ENCODE measurements at regions not wholly inside any gene's neighbourhood (a gene's known extent, or its start where the extent isn't known, plus 50 kb on each side); places are given as distances from the start of the nearest gene placed in this dataset.

DNA sequence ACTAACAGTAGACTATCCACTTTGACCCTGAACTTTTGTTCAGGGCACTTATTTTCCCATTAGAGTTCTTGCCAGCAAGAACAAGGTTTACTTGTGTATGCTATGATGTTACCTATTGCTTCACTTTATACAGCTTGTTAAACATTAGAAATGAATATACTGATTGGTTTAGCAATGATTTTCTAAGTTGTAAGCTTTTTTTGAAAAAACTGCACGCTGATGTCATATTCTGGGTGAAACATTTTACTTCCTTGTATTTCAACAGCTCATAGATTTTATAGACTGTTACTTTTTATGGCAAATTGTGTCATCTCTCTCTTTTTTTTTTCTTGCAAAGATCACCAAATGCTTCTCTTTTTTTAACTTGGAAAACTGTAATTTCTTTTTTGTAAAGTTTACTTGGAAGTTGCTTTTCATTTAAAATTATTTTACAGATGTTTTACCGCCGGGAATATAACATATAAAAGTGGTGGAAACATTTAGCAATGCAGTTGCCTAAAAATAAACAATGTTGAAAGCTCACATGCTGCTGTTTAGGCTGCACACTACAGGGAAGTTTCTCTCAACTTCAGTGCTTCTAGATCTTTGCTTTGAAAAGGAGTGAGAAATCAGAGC lies 215.3 kb upstream of the NFIA start:
- H2BK5ac ChIP-seq (ENCODE audit: low read depth, low read length, poor library complexity, severe bottlenecking) = no peak overlapping the region
- H2BK120ac ChIP-seq (ENCODE audit: low read depth, low read length) = no peak overlapping the region
- no peak overlapping the region for H3K4me2 ChIP-seq (ENCODE audit: low read length, poor library complexity, severe bottlenecking)
- H3K14ac ChIP-seq (ENCODE audit: low read length in 2 of 2) = no peak overlapping the region
- H3K9me3 ChIP-seq (ENCODE audit: control insufficient read depth, low read length) = no peaks in the 10 kb centered on the region
- peaks cover 0 to 5% of the 10 kb centered on the region in 2 experiments for H3K27me3 ChIP-seq (ENCODE audit: control insufficient read depth in 1 of 2, insufficient read depth in 1 of 2, low read length in 2 of 2)
- no peak overlapping the region for H3K27ac ChIP-seq (ENCODE audit: low read length, poor library complexity, severe bottlenecking)
- no peak overlapping the region for H3K4me3 ChIP-seq (ENCODE audit: insufficient read depth in 1 of 2, low read depth in 1 of 2, low read length in 2 of 2)
- H2BK12ac ChIP-seq (ENCODE audit: low read length in 2 of 2) = no peak overlapping the region
- no peak overlapping the region for H3K9ac ChIP-seq (ENCODE audit: low read length)
- no peak overlapping the region for H2AK5ac ChIP-seq (ENCODE audit: low read length, severe bottlenecking)
- no peaks in the 10 kb centered on the region for H3K4me1 ChIP-seq (ENCODE audit: control insufficient read depth, insufficient read depth, low read depth, low read length)
- no peak overlapping the region for H4K8ac ChIP-seq (ENCODE audit: low read length)
- H3K36me3 ChIP-seq (ENCODE audit: control insufficient read depth in 1 of 2, insufficient read depth in 2 of 2, low read depth in 1 of 2, low read length in 2 of 2) = no peaks in the 10 kb centered on the region
- no peak overlapping the region for H3K18ac ChIP-seq (ENCODE audit: low read depth in 1 of 2, low read length in 2 of 2)
- no peak for DNase-seq
- H4K91ac ChIP-seq (ENCODE audit: low read length) = no peak overlapping the region
- no peak overlapping the region for H2AFZ ChIP-seq (ENCODE audit: low read depth, low read length)
- no peak overlapping the region for H3K23ac ChIP-seq (ENCODE audit: low read length in 2 of 2)
- H3K4ac ChIP-seq (ENCODE audit: low read depth in 1 of 2, low read length in 2 of 2) = no peak overlapping the region
- H3K79me1 ChIP-seq (replicated peaks; ENCODE audit: low read length, poor library complexity, severe bottlenecking) = no peaks in the 10 kb centered on the region
- 80% methylated on average over 2 of the region's 3 CpGs for WGBS
- no peak overlapping the region for H2BK15ac ChIP-seq (ENCODE audit: low read depth, poor library complexity, severe bottlenecking)

DNA sequence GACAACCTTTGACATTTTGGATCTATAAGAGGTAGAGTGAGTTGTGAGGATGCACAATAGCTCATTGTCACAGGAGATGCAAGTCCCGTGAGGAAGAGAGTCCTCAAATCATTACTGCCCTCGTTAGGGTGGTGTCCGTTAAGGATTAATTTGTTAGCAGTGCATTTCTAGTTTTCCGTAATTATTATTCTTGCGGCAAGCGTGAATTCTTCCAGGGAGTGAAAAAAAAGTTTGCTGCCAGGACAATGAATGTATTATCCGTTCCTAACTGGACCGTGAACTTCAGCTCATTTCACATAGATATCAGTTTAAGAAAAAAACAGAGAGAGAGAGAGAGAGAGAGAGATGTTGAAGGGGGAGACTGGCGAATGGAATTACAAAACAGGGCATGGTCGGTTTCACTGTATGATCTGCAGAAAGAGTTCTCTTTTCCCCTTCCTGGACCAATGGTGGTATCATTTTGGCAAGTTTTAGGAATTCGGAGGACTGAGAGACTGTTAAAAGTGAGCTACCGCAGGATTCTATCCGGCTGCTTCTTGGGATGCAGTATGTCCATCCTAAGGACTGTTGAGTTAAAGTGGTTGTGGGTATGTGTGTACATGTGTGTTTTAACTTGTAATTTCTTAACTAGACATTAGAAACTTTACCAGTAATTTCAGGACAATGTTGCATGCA lies 216.0 kb upstream of the NFIA start:
- Histone ChIP-seq H2AFZ (ENCODE audit: low read depth, low read length) (no peak overlapping the region), H2BK15ac (ENCODE audit: low read depth, poor library complexity, severe bottlenecking) (no peak overlapping the region), H3K79me1 (replicated peaks; ENCODE audit: low read length, poor library complexity, severe bottlenecking) (no peaks in the 10 kb centered on the region), H2BK120ac (ENCODE audit: low read depth, low read length) (no peak overlapping the region), H4K8ac (ENCODE audit: low read length) (no peak overlapping the region), H3K4ac (ENCODE audit: low read depth in 1 of 2, low read length in 2 of 2) (no peak overlapping the region), H3K4me1 (ENCODE audit: control insufficient read depth, insufficient read depth, low read depth, low read length) (no peaks in the 10 kb centered on the region), H2AK5ac (ENCODE audit: low read length, severe bottlenecking) (no peak overlapping the region), H4K91ac (ENCODE audit: low read length) (no peak overlapping the region), H3K9ac (ENCODE audit: low read length) (no peak overlapping the region), H3K36me3 (ENCODE audit: control insufficient read depth in 1 of 2, insufficient read depth in 2 of 2, low read depth in 1 of 2, low read length in 2 of 2) (no peaks in the 10 kb centered on the region), H3K27ac (ENCODE audit: low read length, poor library complexity, severe bottlenecking) (no peak overlapping the region), H2BK5ac (ENCODE audit: low read depth, low read length, poor library complexity, severe bottlenecking) (no peak overlapping the region), H3K4me3 (ENCODE audit: insufficient read depth in 1 of 2, low read depth in 1 of 2, low read length in 2 of 2) (no peak overlapping the region), H2BK12ac (ENCODE audit: low read length in 2 of 2) (no peak overlapping the region), H3K14ac (ENCODE audit: low read length in 2 of 2) (no peak overlapping the region), H3K18ac (ENCODE audit: low read depth in 1 of 2, low read length in 2 of 2) (no peak overlapping the region), H3K4me2 (ENCODE audit: low read length, poor library complexity, severe bottlenecking) (no peak overlapping the region), H3K27me3 (ENCODE audit: control insufficient read depth in 1 of 2, insufficient read depth in 1 of 2, low read length in 2 of 2) (peaks cover 0 to 5% of the 10 kb centered on the region in 2 experiments), H3K9me3 (ENCODE audit: control insufficient read depth, low read length) (no peaks in the 10 kb centered on the region), H3K23ac (ENCODE audit: low read length in 2 of 2) (no peak overlapping the region)
- DNase-seq = no peak
- 91% methylated on average over 13 of the region's 13 CpGs for WGBS

DNA sequence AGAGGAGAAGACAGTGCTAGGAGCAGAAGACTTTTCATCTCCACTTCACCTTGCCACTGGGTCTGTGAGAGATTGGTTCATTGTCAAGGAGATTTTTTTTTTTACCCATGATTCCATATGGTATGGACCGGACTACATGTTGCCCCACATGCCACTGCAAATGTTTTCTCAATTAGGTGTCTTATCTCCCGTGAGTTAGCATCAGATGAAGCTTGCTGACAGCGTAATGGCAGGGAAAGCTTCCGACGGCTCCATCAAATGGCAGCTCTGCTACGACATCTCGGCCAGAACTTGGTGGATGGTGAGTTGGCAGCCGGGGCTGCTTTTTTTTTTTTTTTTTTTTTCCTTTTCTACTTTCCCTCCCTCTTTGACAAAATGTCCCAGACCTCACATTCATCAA lies 217.2 kb upstream of the NFIA start:
- H3K4me3 ChIP-seq (ENCODE audit: insufficient read depth in 1 of 2, low read depth in 1 of 2, low read length in 2 of 2) = no peak overlapping the region
- DNase-seq = no peak
- no peak overlapping the region for H2BK15ac ChIP-seq (ENCODE audit: low read depth, poor library complexity, severe bottlenecking)
- no peak overlapping the region for H2AFZ ChIP-seq (ENCODE audit: low read depth, low read length)
- 86% methylated on average over 8 of the region's 8 CpGs for WGBS
- H4K8ac ChIP-seq (ENCODE audit: low read length) = no peak overlapping the region
- H2BK5ac ChIP-seq (ENCODE audit: low read depth, low read length, poor library complexity, severe bottlenecking) = no peak overlapping the region
- H3K79me1 ChIP-seq (replicated peaks; ENCODE audit: low read length, poor library complexity, severe bottlenecking) = no peaks in the 10 kb centered on the region
- no peaks in the 10 kb centered on the region for H3K36me3 ChIP-seq (ENCODE audit: control insufficient read depth in 1 of 2, insufficient read depth in 2 of 2, low read depth in 1 of 2, low read length in 2 of 2)
- H3K23ac ChIP-seq (ENCODE audit: low read length in 2 of 2) = no peak overlapping the region
- H2BK12ac ChIP-seq (ENCODE audit: low read length in 2 of 2) = no peak overlapping the region
- H4K91ac ChIP-seq (ENCODE audit: low read length) = no peak overlapping the region
- no peak overlapping the region for H3K4me2 ChIP-seq (ENCODE audit: low read length, poor library complexity, severe bottlenecking)
- H3K9me3 ChIP-seq (ENCODE audit: control insufficient read depth, low read length) = no peaks in the 10 kb centered on the region
- no peak overlapping the region for H3K9ac ChIP-seq (ENCODE audit: low read length)
- no peak overlapping the region for H3K27ac ChIP-seq (ENCODE audit: low read length, poor library complexity, severe bottlenecking)
- no peak overlapping the region for H3K4ac ChIP-seq (ENCODE audit: low read depth in 1 of 2, low read length in 2 of 2)
- no peak overlapping the region for H2AK5ac ChIP-seq (ENCODE audit: low read length, severe bottlenecking)
- no peak overlapping the region for H3K14ac ChIP-seq (ENCODE audit: low read length in 2 of 2)
- H3K18ac ChIP-seq (ENCODE audit: low read depth in 1 of 2, low read length in 2 of 2) = no peak overlapping the region
- H2BK120ac ChIP-seq (ENCODE audit: low read depth, low read length) = no peak overlapping the region
- no peaks in the 10 kb centered on the region for H3K4me1 ChIP-seq (ENCODE audit: control insufficient read depth, insufficient read depth, low read depth, low read length)
- peaks cover 0 to 5% of the 10 kb centered on the region in 2 experiments for H3K27me3 ChIP-seq (ENCODE audit: control insufficient read depth in 1 of 2, insufficient read depth in 1 of 2, low read length in 2 of 2)

- no peaks in the 10 kb centered on the region for H3K4me1 ChIP-seq (ENCODE audit: control insufficient read depth, insufficient read depth, low read depth, low read length)
- no peak overlapping the region for H2AFZ ChIP-seq (ENCODE audit: low read depth, low read length)
Observed at GRCh38 chr1:60864722-60865121, 217.6 kb upstream of the NFIA start.

More at GRCh38 chr1:60864722-60865121, 217.6 kb upstream of the NFIA start:
- DNase-seq = no peak
- Histone ChIP-seq H3K79me1 (replicated peaks; ENCODE audit: low read length, poor library complexity, severe bottlenecking) (no peaks in the 10 kb centered on the region), H2AK5ac (ENCODE audit: low read length, severe bottlenecking) (no peak overlapping the region), H3K4me2 (ENCODE audit: low read length, poor library complexity, severe bottlenecking) (no peak overlapping the region), H3K9me3 (ENCODE audit: control insufficient read depth, low read length) (no peaks in the 10 kb centered on the region), H4K8ac (ENCODE audit: low read length) (no peak overlapping the region), H3K9ac (ENCODE audit: low read length) (no peak overlapping the region), H3K18ac (ENCODE audit: low read depth in 1 of 2, low read length in 2 of 2) (no peak overlapping the region), H3K36me3 (ENCODE audit: control insufficient read depth in 1 of 2, insufficient read depth in 2 of 2, low read depth in 1 of 2, low read length in 2 of 2) (no peaks in the 10 kb centered on the region), H3K23ac (ENCODE audit: low read length in 2 of 2) (no peak overlapping the region), H2BK12ac (ENCODE audit: low read length in 2 of 2) (no peak overlapping the region), H2BK15ac (ENCODE audit: low read depth, poor library complexity, severe bottlenecking) (no peak overlapping the region), H2BK5ac (ENCODE audit: low read depth, low read length, poor library complexity, severe bottlenecking) (no peak overlapping the region), H2BK120ac (ENCODE audit: low read depth, low read length) (no peak overlapping the region), H3K4me3 (ENCODE audit: insufficient read depth in 1 of 2, low read depth in 1 of 2, low read length in 2 of 2) (no peak overlapping the region), H3K27me3 (ENCODE audit: control insufficient read depth in 1 of 2, insufficient read depth in 1 of 2, low read length in 2 of 2) (peaks cover 0 to 5% of the 10 kb centered on the region in 2 experiments), H3K4ac (ENCODE audit: low read depth in 1 of 2, low read length in 2 of 2) (no peak overlapping the region), H3K27ac (ENCODE audit: low read length, poor library complexity, severe bottlenecking) (no peak overlapping the region), H4K91ac (ENCODE audit: low read length) (no peak overlapping the region), H3K14ac (ENCODE audit: low read length in 2 of 2) (no peak overlapping the region)
- 76% methylated on average over 2 of the region's 5 CpGs for WGBS
